GM19463 (cell line): ENCODE measurements at regions not wholly inside any gene's neighbourhood (a gene's known extent, or its start where the extent isn't known, plus 50 kb on each side); places are given as distances from the start of the nearest gene placed in this dataset.

ENCODE experiments used
- ATAC-seq: cut with Tn5 transposase; IDR thresholded peaks from one replicate; pipeline ENCODE4 v1.9.1; 2021; ENCODE audit warnings: mild to moderate bottlenecking, moderate library complexity; ENCODE audit not compliant: unreplicated experiment

- ATAC-seq, result no peak
Measured at GRCh38 chr6:145315982-145316600, 419.2 kb downstream of the EPM2A start.

- no peak for ATAC-seq
Measured at GRCh38 chr6:145318952-145319351, 416.4 kb downstream of the EPM2A start.

GRCh38 chr6:145319605-145320004 lies 415.7 kb downstream of the EPM2A start:
- ATAC-seq, result no peak

GRCh38 chr6:145323646-145324045 lies 411.7 kb downstream of the EPM2A start:
- no peak for ATAC-seq

GRCh38 chr6:145327586-145327985 lies 407.7 kb downstream of the EPM2A start:
- ATAC-seq, result no peak

GRCh38 chr6:145329257-145329656 lies 406.1 kb downstream of the EPM2A start:
- no peak for ATAC-seq

- no peak for ATAC-seq
Measured at GRCh38 chr6:145331066-145331465, 404.3 kb downstream of the EPM2A start.

GRCh38 chr6:145332011-145332410 lies 403.3 kb downstream of the EPM2A start:
- no peak for ATAC-seq

- ATAC-seq, result no peak
Measured at GRCh38 chr6:145336119-145336518, 399.2 kb downstream of the EPM2A start.

GRCh38 chr6:145339089-145339488 lies 396.2 kb downstream of the EPM2A start:
- ATAC-seq, result no peak

GRCh38 chr6:145340256-145340655 lies 395.1 kb downstream of the EPM2A start:
- no peak for ATAC-seq

GRCh38 chr6:145345094-145345493 lies 390.2 kb downstream of the EPM2A start:
- no peak for ATAC-seq

- no peak for ATAC-seq
Measured at GRCh38 chr6:145347216-145347615, 388.1 kb downstream of the EPM2A start.

- ATAC-seq, result peak; percentile 75
Measured at GRCh38 chr6:145349950-145350510, 385.3 kb downstream of the EPM2A start.

GRCh38 chr6:145350928-145351327 lies 384.4 kb downstream of the EPM2A start:
- no peak for ATAC-seq

GRCh38 chr6:145352382-145353080 lies 382.8 kb downstream of the EPM2A start:
- ATAC-seq, result no peak

GRCh38 chr6:145360865-145361264 lies 374.5 kb downstream of the EPM2A start:
- no peak for ATAC-seq

- no peak for ATAC-seq
Measured at GRCh38 chr6:145367149-145367548, 368.2 kb downstream of the EPM2A start.

- no peak for ATAC-seq
Measured at GRCh38 chr6:145368075-145368474, 367.2 kb downstream of the EPM2A start.

- ATAC-seq, result no peak
Measured at GRCh38 chr6:145370559-145370958, 364.8 kb downstream of the EPM2A start.

- ATAC-seq, result peak; percentile 96
Measured at GRCh38 chr6:145372671-145373151, 362.6 kb downstream of the EPM2A start.

GRCh38 chr6:145373826-145374225 lies 361.5 kb downstream of the EPM2A start:
- ATAC-seq, result no peak
